GM12865 (cell line): ENCODE measurements at regions not wholly inside any gene's neighbourhood (a gene's known extent, or its start where the extent isn't known, plus 50 kb on each side); places are given as distances from the start of the nearest gene placed in this dataset.

ENCODE experiments used
- DNase-seq: peaks from one replicate; pipeline ENCODE4 v3.0.0; 2010; ENCODE audit warnings: low read depth
- H3K4me3 ChIP-seq: 2 replicates; pipeline ENCODE4 v1.5.1; 2011; ENCODE audit warnings: mild to moderate bottlenecking, low read depth, low read length, control low read depth
- CTCF ChIP-seq: IDR thresholded peaks from 2 replicates; pipeline ENCODE4 v1.5.1; 2011; ENCODE audit warnings: low read length, control low read depth, low read depth, inconsistent platforms; ENCODE audit not compliant: insufficient read depth; ENCODE audit errors: missing control alignments

- DNase-seq: no peak
- no peak for TF ChIP-seq CTCF
- no peak overlapping the region for H3K4me3 ChIP-seq
These were observed 1104.4 kb upstream of the SEMA6A start for GRCh38 chr5:117679046-117679445.

GRCh38 chr5:117675646-117676045 is 1101.0 kb upstream of the SEMA6A start:
- no peak for TF ChIP-seq CTCF
- DNase-seq: no peak
- no peak overlapping the region for H3K4me3 ChIP-seq

GRCh38 chr5:117671551-117671950 is 1096.9 kb upstream of the SEMA6A start:
- no peak overlapping the region for H3K4me3 ChIP-seq
- TF ChIP-seq CTCF: no peak
- no peak for DNase-seq

- no peak for TF ChIP-seq CTCF
- H3K4me3 ChIP-seq: no peak overlapping the region
- no peak for DNase-seq
These were observed 1092.5 kb upstream of the SEMA6A start for GRCh38 chr5:117667105-117667504.

GRCh38 chr5:117665121-117665520 is 1090.5 kb upstream of the SEMA6A start:
- no peak for DNase-seq
- no peak for TF ChIP-seq CTCF
- no peak overlapping the region for H3K4me3 ChIP-seq

- no peak for DNase-seq
- TF ChIP-seq CTCF: no peak
- no peak overlapping the region for H3K4me3 ChIP-seq
These were observed 1087.7 kb upstream of the SEMA6A start for GRCh38 chr5:117662361-117662760.

GRCh38 chr5:117657541-117657940 is 1082.9 kb upstream of the SEMA6A start:
- no peak for DNase-seq
- no peak for TF ChIP-seq CTCF
- H3K4me3 ChIP-seq: no peak overlapping the region
